ENCODE measurements at regions not wholly inside any gene's neighbourhood (a gene's known extent, or its start where the extent isn't known, plus 50 kb on each side); places are given as distances from the start of the nearest gene placed in this dataset.

- no peaks in the 10 kb centered on the region for H3K27me3 ChIP-seq
- intact Hi-C loops (cut with DNase I; ENCODE audit: low total_unique reads): no loop called here
- H3K4me3 ChIP-seq: no peak overlapping the region
- H3K4me1 ChIP-seq: no peaks in the 10 kb centered on the region
- DNase-seq: no peak
- no peak overlapping the region for H3K27ac ChIP-seq
- H3K36me3 ChIP-seq: no peaks in the 10 kb centered on the region
- no peaks in the 10 kb centered on the region for H3K9me3 ChIP-seq
- TF ChIP-seq CTCF (IDR thresholded peaks at IDR 0.05) (no peak), POLR2A (IDR thresholded peaks at IDR 0.05) (no peak)
Measured at GRCh38 chr2:7468448-7468828, 551.2 kb downstream of the RNF144A start.

DNA sequence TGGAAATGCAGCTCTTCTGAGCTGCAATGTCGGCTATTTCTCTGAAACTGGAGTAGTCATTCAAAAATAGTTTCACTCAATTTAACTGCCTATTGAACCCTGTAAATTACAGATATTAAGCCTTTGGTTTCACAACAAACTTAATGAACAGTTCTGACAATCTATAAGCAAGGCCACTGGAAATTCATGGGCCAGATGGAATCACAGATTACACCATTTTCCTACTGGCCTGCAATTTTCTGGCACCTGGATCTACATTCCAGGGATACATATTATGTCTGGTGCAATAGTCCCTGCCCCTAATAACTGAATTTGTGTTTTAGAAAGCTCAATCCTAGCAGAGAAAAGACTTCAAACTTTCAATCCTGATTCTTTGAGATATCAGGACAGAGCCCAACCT lies 551.7 kb downstream of the RNF144A start:
- no peaks in the 10 kb centered on the region for H3K4me1 ChIP-seq
- no peak for DNase-seq
- no peak overlapping the region for H3K27ac ChIP-seq
- no peak overlapping the region for H3K4me3 ChIP-seq
- TF ChIP-seq CTCF (IDR thresholded peaks at IDR 0.05): no peak
- no peak for TF ChIP-seq POLR2A (IDR thresholded peaks at IDR 0.05)
- no peaks in the 10 kb centered on the region for H3K27me3 ChIP-seq
- no peaks in the 10 kb centered on the region for H3K9me3 ChIP-seq
- H3K36me3 ChIP-seq: no peaks in the 10 kb centered on the region
- intact Hi-C loops (cut with DNase I; ENCODE audit: low total_unique reads): no loop called here

DNA sequence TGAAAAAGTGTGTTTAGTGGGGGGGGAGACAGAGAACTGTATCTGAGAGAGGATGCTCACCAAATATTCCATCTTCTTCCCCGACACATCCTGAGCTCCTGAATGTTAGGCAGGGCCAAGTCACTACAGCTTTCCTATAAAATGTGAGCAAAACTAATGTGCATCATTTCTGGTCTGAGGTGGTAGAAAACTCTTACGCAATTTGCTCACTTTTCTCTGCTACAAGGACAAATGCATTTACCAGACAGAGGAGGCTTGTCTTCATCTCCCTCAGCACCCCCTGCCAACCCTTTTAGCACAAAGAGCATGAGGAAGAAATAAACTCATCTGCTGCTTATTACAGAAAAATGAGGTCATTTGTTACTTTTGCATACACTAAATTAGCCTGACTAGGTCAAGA lies 554.0 kb downstream of the RNF144A start:
- Histone ChIP-seq H3K36me3 (no peaks in the 10 kb centered on the region), H3K4me3 (no peak overlapping the region), H3K27ac (no peak overlapping the region), H3K27me3 (no peaks in the 10 kb centered on the region), H3K4me1 (no peaks in the 10 kb centered on the region), H3K9me3 (no peaks in the 10 kb centered on the region)
- intact Hi-C loops (cut with DNase I; ENCODE audit: low total_unique reads): no loop called here
- no peak for TF ChIP-seq POLR2A (IDR thresholded peaks at IDR 0.05)
- no peak for TF ChIP-seq CTCF (IDR thresholded peaks at IDR 0.05)
- no peak for DNase-seq

GRCh38 chr2:7472465-7472864 lies 555.3 kb downstream of the RNF144A start:
- Histone ChIP-seq H3K27me3 (no peaks in the 10 kb centered on the region), H3K9me3 (no peaks in the 10 kb centered on the region), H3K36me3 (no peaks in the 10 kb centered on the region), H3K4me1 (no peaks in the 10 kb centered on the region), H3K4me3 (no peak overlapping the region), H3K27ac (no peak overlapping the region)
- no peak for DNase-seq
- intact Hi-C loops (cut with DNase I; ENCODE audit: low total_unique reads): no loop called here
- no peak for TF ChIP-seq POLR2A (IDR thresholded peaks at IDR 0.05)
- TF ChIP-seq CTCF (IDR thresholded peaks at IDR 0.05): no peak

GRCh38 chr2:7473135-7473771 lies 556.0 kb downstream of the RNF144A start:
- intact Hi-C loops (cut with DNase I; ENCODE audit: low total_unique reads): no loop called here
- DNase-seq: no peak
- TF ChIP-seq CTCF (IDR thresholded peaks at IDR 0.05) (no peak), POLR2A (IDR thresholded peaks at IDR 0.05) (no peak)
- H3K4me3 ChIP-seq: no peak overlapping the region
- H3K27ac ChIP-seq: no peak overlapping the region
- no peaks in the 10 kb centered on the region for H3K9me3 ChIP-seq
- no peaks in the 10 kb centered on the region for H3K36me3 ChIP-seq
- H3K27me3 ChIP-seq: no peaks in the 10 kb centered on the region
- no peaks in the 10 kb centered on the region for H3K4me1 ChIP-seq
